Activated CD4-positive, CD25-positive, alpha-beta regulatory T cell treated with anti-CD3 and anti-CD28 coated beads, Interleukin-2, amount 50 U/mL, for 72 hours (primary cell): ENCODE measurements at regions not wholly inside any gene's neighbourhood (a gene's known extent, or its start where the extent isn't known, plus 50 kb on each side); places are given as distances from the start of the nearest gene placed in this dataset.

Experiments used
- DNase-seq: peaks from one replicate; pipeline ENCODE4 v3.0.0; 2021

DNA sequence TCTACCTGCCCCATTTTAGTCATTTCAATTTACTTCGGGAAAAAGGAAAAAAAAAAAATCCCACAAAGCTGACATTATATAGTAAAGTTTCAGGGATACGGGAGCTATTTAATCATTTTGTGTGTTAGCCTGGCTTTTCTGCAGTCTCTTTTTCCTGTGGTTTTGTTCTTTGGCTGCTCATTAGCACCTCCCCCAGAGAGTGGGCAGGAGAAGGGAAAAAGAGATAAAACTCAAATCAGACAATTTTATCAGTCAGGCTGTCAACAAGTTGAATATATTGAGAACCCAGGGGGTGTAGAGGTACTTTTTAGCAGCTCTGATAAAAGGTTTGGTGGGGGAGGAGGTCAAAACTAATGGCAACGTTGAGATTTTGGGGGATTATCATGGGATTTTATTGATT lies 559.0 kb upstream of the PSMD7 start:
- DNase-seq, result no peak

- DNase-seq, result no peak
These were observed 560.7 kb upstream of the PSMD7 start for GRCh38 chr16:73735954-73736353.

DNA sequence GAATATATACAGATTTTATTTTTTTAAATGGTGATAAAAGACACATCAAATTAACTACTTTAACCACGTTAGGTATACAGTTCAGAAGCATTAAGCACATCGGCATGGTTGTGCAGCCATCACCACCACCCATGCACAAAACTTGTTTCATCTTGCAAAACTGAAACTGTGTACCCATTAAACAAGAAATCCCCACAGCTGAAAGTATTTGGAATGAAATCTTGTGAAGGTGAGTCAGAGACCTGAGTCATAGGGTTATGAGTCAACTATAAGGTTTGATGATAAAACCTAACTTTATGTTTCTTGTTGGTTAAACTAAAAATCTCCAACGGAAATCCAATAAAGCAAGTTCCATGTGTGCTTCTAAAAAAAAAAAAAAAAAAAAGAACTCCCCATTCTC lies 561.6 kb upstream of the PSMD7 start:
- no peak for DNase-seq

- DNase-seq, result no peak
These were observed 563.9 kb upstream of the PSMD7 start for GRCh38 chr16:73732681-73733080.

- DNase-seq, result no peak
These were observed 564.5 kb upstream of the PSMD7 start for GRCh38 chr16:73732143-73732542.

DNA sequence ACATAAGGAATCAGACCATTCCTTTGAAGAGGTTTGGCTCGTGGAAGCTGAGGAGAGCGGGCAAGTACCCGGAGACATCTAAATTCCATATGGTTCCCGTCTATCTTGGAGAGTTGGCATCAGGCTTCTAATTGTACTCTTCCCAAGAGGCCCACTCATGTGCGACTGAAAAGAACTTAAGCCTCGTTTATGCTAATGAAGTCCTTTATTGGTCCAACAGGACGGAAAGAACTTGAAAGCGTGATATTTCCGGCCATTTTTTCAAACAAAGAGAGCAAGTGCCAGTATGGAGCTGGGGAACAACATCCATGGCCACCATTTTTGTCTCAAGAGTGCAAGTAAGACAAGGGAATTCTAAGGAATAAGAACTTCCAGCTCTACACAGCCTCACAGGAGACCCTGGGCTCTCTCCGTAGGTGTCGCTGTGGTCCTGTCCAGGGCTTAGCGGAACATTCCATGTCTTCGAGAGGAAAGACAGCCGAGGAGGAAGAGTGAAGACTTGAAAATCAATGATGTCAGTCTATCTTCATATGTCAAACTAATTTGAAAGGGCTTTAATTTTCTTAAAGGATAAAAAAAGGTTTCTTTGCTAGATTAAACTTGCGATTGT lies 566.0 kb upstream of the PSMD7 start:
- DNase-seq, result no peak

DNA sequence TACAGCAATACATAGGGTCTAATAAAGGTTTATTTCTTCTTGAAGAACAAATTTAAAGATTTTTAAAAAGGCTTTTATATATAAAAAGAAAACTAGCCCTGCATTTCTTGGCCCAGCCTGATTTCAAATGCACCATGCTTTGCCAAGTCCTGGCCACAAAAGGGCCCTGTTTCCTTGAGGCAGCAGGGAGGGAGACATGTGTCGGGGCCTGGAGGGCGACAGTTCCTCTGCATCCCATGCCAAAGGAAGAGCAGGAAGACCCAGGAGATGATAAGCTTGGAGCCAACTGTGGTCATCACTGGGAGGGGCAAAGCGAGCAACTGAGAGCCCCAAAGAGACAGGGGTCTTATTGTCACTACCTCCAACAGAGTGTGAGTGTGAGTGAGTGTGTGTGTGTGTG lies 571.5 kb upstream of the PSMD7 start:
- DNase-seq, result no peak

DNA sequence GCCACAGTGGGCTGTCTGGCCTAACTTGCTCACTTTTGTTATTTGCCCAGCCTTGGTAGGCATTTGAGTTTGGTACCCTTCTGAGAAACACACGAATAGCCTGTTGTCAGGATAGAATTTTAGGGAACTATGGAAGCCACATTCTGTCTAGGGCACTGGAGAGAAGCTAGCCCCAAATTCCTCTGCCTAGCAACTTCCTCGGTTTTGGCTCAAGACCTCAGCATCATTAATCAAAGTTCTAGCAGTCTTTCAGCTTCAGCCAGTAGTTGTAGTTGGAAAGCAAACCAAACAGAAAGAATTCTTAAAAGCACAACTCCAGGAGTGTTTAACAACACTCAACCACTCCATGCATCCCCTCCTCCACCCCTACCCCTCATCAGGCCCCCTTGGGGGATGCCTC lies 572.1 kb upstream of the PSMD7 start:
- no peak for DNase-seq

DNA sequence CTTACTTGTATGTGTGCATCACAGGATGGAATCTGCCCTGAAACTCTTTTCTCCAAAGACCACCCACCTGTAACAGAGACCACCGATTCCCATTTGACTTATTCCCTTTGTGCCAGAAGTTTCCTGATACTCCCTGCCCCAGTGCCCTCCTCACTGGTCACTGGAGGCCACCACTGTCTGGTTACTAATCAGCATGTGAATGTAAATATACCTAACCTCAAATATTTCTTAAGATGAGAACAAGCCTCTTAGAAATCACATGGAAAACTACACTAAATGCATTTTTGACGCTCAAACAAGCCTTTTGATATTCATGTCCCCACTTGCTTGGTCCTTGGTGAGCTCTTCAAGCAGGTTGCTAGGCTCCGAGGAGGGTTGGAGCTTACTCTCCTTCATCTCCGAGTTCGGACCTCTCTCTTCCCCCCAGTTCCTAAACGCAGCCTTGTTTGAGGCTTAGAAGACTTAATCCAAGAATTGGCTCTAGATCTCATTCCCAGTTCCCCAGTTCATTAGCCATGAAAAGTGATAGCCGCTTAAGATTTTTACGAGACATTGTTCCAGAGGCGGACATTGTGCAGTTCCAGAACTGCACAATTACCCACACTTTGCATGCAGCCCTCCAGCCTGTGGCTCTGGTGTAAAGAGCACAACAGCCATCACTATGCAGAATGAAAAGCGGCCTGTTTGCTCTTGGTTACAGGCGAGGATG lies 579.2 kb upstream of the PSMD7 start:
- no peak for DNase-seq

- no peak for DNase-seq
These were observed 581.6 kb upstream of the PSMD7 start for GRCh38 chr16:73714976-73715375.

- no peak for DNase-seq
These were observed 582.7 kb upstream of the PSMD7 start for GRCh38 chr16:73713778-73714495.

GRCh38 chr16:73713251-73713650 lies 583.4 kb upstream of the PSMD7 start:
- no peak for DNase-seq

- no peak for DNase-seq
These were observed 585.1 kb upstream of the PSMD7 start for GRCh38 chr16:73711406-73712080.

DNA sequence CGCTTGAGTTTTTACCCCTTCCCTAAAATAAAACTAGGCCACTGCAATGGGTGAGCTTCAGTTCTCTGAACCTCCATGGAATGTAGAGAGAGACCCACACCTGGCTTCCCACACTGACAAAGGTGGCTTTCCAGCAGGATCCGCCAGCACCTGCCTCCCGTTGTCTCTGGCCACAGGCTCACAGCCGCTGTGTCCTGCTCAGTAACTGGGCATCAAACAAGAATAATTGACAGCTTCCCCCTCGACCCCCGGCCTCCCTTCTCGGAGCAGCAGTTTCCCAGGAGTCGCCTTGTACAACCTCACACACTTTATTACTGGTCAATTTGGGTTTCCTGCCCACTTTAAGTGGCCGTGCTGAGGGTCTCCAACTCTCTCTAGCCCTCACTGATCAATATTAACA lies 586.1 kb upstream of the PSMD7 start:
- no peak for DNase-seq

DNA sequence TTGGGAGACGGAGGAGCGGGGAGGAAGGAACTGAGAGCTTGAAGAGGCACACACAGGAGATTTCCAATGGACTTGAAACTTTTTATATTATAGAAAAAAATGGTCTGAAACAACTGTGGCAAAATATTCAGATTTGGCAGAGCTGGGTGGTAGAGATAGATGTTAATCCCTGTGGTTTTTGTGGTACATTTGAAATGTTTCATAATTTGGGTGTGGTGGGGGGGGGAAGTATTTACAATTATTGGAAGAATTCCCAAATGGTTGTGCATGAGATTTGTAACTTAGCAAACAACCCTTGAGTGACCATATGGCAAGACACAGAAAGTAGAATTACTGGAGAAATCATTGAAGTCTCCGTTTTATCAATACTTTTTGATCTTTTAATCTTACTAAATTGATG lies 588.8 kb upstream of the PSMD7 start:
- DNase-seq, result no peak

GRCh38 chr16:73703891-73704290 lies 592.7 kb upstream of the PSMD7 start:
- no peak for DNase-seq

DNA sequence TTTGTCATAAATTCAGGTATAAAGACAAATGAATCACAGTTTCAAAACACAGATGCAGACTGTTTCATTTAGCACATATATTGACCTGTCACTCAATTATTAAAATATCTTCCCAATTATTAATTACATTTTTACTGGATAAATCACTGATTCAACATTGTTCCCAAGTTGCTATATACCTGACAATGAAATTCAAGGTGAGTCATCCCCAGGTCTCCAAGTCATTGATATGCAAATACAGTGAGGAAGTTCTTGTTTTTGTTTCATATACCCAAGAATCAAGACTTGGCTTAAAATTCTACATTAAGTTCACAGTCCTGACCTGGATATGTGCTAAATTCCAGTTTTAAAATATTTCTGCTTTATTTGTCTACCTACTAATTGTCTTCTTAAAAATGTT lies 599.3 kb upstream of the PSMD7 start:
- DNase-seq, result no peak

DNA sequence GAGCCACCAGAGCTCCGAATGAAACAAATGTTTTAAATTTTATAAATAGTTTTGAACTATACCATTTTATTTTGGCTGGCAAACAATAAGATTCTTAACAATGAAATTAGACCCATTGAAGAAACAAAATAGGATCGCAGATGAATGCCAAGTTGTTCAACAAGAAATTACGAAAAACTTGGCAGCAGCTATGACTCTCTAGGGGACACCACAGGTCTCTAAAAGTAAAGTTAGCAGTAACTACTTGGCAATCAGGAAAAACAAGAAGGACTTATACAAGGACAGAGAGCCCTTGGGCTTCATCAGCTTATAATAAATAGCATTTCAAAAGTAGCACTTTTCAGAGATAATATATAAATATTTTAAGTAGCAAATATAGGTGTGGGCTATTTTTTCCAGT lies 603.8 kb upstream of the PSMD7 start:
- DNase-seq, result no peak

DNA sequence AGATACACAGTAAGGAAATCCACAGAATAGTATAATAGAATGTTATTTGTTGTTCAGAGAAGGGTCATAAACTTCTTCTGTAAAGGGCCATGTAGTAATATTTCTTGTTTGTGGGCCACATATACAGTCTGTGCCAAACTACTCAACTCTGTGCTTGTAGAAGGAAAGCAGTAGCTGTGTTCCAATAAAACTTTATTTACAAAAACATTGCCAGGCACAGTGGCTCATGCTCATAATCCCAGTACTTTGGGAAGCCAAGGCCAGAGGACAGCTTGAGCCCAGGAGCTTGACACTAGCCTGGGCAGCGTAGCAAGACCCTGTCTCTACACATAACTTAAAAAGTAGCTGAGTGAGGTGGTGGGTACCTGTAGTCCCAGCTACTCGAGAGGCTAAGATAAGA lies 612.8 kb upstream of the PSMD7 start:
- DNase-seq, result no peak

DNA sequence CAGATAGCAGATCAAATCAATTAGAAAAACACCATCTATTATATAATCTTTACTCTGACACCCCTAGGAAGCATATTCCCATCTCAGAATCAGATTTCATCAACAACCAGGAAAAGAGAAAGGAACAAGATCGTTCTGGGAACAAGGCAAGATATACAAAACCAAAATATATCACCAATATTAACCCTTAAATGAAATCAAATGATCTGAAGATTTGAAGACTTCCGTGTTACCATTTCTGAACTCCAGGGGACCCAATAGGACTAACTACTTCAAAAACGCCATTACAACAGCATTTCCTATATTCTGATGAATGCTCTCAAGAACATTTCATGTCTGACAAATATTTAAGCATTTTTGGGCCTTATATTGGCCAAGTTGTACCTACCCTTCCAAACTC lies 624.2 kb upstream of the ZFHX3 start:
- DNase-seq, result no peak

DNA sequence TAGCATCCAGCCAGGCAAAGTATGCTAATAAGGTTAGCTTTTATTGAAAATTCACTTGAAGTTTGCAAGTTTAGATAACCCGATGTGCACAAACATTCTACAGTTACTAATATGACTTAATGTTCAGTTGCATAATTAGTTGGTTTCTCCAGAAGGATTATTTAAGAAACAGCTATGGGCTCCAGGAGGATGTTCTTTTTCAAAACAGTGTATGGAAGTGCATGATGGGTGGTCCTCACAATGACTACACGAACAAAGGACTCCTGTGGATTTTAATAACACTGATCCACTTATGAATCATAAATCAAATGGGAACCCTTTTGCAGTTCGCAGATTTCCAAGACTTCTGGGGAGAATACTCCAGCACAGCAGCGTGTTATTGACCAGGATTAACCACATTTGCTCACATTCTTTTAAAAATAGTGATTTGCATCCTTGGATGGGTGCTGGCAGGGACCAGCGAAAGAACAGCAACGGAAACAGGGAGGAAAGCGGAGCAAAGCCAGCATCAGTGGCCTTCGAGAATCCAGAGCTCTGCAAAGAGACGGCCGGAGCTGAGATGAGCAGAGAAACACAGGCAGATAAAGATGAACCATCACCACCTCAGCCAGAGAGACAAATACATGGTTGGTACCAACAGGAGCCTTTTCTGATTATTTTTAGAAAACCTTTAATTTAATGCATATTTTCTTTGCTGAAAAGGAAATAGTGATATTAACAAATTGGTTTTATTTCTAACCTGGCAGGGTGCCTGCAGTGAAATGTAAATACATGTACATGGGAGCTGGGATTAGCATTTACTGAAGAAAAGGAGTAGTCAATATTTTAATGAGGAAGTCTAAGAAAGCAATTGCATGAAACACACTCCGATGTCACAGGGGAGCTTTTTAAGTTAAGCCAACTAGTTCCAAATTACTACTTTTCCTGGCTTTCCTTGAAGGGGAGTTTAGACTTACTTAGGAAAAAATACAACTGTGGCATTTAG lies 623.2 kb upstream of the ZFHX3 start:
- DNase-seq, result no peak

GRCh38 chr16:73669535-73670274 lies 621.8 kb upstream of the ZFHX3 start:
- no peak for DNase-seq
